GM12892 (cell line): ENCODE measurements at regions not wholly inside any gene's neighbourhood (a gene's known extent, or its start where the extent isn't known, plus 50 kb on each side); places are given as distances from the start of the nearest gene placed in this dataset.

ENCODE experiments used
- POLR2AphosphoS5 ChIP-seq: IDR thresholded peaks from 2 replicates; pipeline ENCODE4 v1.6.1; 2011; ENCODE audit warnings: low read depth, low read length, control low read depth
- TAF1 ChIP-seq: IDR thresholded peaks from 2 replicates; pipeline ENCODE4 v1.6.1; 2011; ENCODE audit warnings: low read depth, mild to moderate bottlenecking, control low read depth, low read length, borderline replicate concordance

DNA sequence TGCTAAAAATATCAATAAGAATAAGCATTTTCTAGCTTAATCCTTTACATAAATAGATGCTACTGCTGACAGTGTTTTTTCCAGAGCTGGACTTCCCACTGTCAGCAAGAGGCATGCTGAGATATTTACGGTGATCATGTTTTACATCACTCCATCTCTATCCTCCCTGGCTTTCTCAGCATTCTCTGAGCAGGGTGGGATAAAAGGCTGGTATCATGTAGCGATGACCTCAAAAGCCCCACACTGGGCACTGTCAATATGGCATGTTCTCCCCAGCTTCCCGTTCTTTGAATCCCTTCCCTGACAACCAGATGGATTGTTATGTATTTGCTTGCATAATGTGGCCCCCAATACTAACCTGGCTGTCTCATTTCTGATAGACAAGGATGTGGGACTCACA lies 83.2 kb upstream of the EPHA4 start:
- TF ChIP-seq TAF1 (no peak), POLR2AphosphoS5 (no peak)
